Kidney (tissue), 13 donors: ENCODE measurements at regions not wholly inside any gene's neighbourhood (a gene's known extent, or its start where the extent isn't known, plus 50 kb on each side); places are given as distances from the start of the nearest gene placed in this dataset.

Source experiments
- DNase-seq, 5 donors: peaks; one replicate each; pipeline ENCODE4 v3.0.0-alpha.2; 2013 to 2020
- FAIRE-seq: peaks from 2 replicates; lab custom pipeline; 2012; peaks lifted over from hg19 to GRCh38; lab: Jason Lieb, UNC
- H3K27ac ChIP-seq, 2 donors: one replicate each; pipeline ENCODE4 v1.7.0; 2013; ENCODE audit warnings: low read depth in 2 of 2, low read length in 2 of 2, inconsistent platforms in 1 of 2
- H3K27me3 ChIP-seq: one replicate; pipeline ENCODE4 v1.7.1; 2013; ENCODE audit warnings: low read length, inconsistent platforms; ENCODE audit not compliant: control insufficient read depth, insufficient read depth
- H3K36me3 ChIP-seq, 3 donors: one replicate each; pipeline versions ENCODE4 v1.7.0 to v1.7.1; 2013; ENCODE audit warnings: low read length in 3 of 3, control low read depth in 1 of 3, inconsistent platforms in 1 of 3; ENCODE audit not compliant: insufficient read depth in 3 of 3, control insufficient read depth in 2 of 3
- H3K4me1 ChIP-seq, 3 donors: one replicate each; pipeline versions ENCODE4 v1.7.0 to v1.7.1; 2013; ENCODE audit warnings: low read length in 3 of 3, inconsistent platforms in 1 of 3, low read depth in 1 of 3; ENCODE audit not compliant: control insufficient read depth in 2 of 3, insufficient read depth in 2 of 3
- H3K4me3 ChIP-seq, 3 donors: one replicate each; pipeline versions ENCODE4 v1.7.0 to v1.8.1; 2013; ENCODE audit warnings: low read length in 3 of 3, control low read depth in 1 of 3, inconsistent platforms in 1 of 3
- H3K9ac ChIP-seq, 3 donors: one replicate each; pipeline versions ENCODE4 v1.7.0 to v1.7.1; 2013; ENCODE audit warnings: low read length in 3 of 3, control low read depth in 1 of 3, inconsistent platforms in 1 of 3
- H3K9me3 ChIP-seq, 3 donors: one replicate each; pipeline versions ENCODE4 v1.7.0 to v1.7.1; 2013; ENCODE audit warnings: low read length in 3 of 3, control low read depth in 1 of 3, inconsistent platforms in 1 of 3; ENCODE audit not compliant: control insufficient read depth in 2 of 3, insufficient read depth in 1 of 3
- intact Hi-C: fragments of 100-400 bp; cut with DNase I; formaldehyde crosslinking; loops from one replicate; pipeline ENCODE4 v1.11.1; 2022
- TF ChIP-seq, protein P1 (sequence below): IDR thresholded peaks from 3 replicates; pipeline ENCODE4 v1.5.1; 2012; ENCODE audit warnings: mild to moderate bottlenecking, moderate library complexity, borderline replicate concordance; ENCODE audit not compliant: insufficient read depth; ENCODE audit errors: extremely low read depth
- donor health status: control.
- donor health status: control.
- donor health status: control.
- donor health status: control.
- donor health status: control.
- donor health status: DM: yes; HTN: yes; CAD: no.
- donor health status: Normal renal cell carcinoma (clear cell type).

GRCh38 chr16:85273293-85273692, 161.0 kb upstream of the CIBAR2 start:
- no peaks in the 10 kb centered on the region for H3K9me3 ChIP-seq
- no peak overlapping the region for H3K9ac ChIP-seq
- no peaks in the 10 kb centered on the region for H3K36me3 ChIP-seq
- H3K27ac ChIP-seq: no peak overlapping the region
- H3K27me3 ChIP-seq: no peaks in the 10 kb centered on the region
- no peak for DNase-seq
- intact Hi-C loops: no loop called here
- peaks cover 0 to 4% (median 3%) of the 10 kb centered on the region in 3 donors for H3K4me1 ChIP-seq
- no peak for FAIRE-seq
- H3K4me3 ChIP-seq: no peak overlapping the region
- TF ChIP-seq, protein P1, sequence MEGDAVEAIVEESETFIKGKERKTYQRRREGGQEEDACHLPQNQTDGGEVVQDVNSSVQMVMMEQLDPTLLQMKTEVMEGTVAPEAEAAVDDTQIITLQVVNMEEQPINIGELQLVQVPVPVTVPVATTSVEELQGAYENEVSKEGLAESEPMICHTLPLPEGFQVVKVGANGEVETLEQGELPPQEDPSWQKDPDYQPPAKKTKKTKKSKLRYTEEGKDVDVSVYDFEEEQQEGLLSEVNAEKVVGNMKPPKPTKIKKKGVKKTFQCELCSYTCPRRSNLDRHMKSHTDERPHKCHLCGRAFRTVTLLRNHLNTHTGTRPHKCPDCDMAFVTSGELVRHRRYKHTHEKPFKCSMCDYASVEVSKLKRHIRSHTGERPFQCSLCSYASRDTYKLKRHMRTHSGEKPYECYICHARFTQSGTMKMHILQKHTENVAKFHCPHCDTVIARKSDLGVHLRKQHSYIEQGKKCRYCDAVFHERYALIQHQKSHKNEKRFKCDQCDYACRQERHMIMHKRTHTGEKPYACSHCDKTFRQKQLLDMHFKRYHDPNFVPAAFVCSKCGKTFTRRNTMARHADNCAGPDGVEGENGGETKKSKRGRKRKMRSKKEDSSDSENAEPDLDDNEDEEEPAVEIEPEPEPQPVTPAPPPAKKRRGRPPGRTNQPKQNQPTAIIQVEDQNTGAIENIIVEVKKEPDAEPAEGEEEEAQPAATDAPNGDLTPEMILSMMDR: no peak

DNA sequence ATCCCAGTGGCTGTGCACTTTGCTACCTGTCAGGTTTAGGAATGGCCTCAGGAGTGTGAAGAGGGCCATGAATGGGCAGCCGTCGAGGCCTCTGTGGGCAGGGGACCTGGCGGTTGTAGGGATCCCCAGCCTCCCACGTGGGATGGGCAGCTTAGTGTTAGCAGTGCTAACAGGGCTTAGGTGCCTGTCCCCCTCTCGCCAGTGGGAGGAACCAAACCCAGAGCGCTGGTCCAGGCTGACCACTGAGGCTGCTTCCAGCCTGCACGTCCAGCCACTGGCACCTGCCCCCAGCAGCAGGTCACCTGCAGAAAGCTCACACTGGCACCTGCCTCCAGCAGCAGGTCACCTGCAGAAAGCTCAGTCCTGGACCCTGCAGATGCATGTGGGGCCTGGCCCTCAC, 162.2 kb upstream of the CIBAR2 start:
- intact Hi-C loops: no loop called here
- no peak for DNase-seq
- no peak overlapping the region for H3K4me3 ChIP-seq
- no peak overlapping the region for H3K27ac ChIP-seq
- H3K9me3 ChIP-seq: no peaks in the 10 kb centered on the region
- no peak for FAIRE-seq
- no peaks in the 10 kb centered on the region for H3K36me3 ChIP-seq
- no peak overlapping the region for H3K9ac ChIP-seq
- no peaks in the 10 kb centered on the region for H3K27me3 ChIP-seq
- TF ChIP-seq, protein P1: no peak
- peaks cover 0 to 4% (median 3%) of the 10 kb centered on the region in 3 donors for H3K4me1 ChIP-seq

DNA sequence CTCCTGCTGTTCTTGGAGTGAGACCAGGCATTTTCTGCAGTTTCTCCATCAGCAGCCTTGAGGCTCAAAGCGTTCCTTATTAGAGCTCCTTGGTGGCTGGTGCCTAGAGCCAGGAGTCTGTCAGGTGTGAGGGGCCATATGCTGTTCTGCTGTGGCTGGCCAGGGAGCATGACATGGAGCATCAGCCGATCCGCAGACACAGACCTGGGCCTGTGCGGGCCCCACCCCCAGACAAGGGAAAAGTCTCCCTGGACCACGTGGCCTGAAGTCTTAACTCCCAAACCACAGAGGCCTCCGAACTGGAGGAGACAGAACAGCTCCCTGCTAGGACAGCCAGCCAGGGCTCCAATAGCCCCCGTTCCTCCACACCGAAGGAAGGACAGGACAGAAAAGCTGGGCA, 162.7 kb upstream of the CIBAR2 start:
- no peaks in the 10 kb centered on the region for H3K9me3 ChIP-seq
- no peak overlapping the region for H3K4me3 ChIP-seq
- TF ChIP-seq, protein P1: no peak
- no peak overlapping the region for H3K27ac ChIP-seq
- H3K27me3 ChIP-seq: no peaks in the 10 kb centered on the region
- H3K36me3 ChIP-seq: no peaks in the 10 kb centered on the region
- H3K4me1 ChIP-seq: peaks cover 0 to 4% (median 3%) of the 10 kb centered on the region in 3 donors
- no peak for DNase-seq
- FAIRE-seq: no peak
- intact Hi-C loops: no loop called here
- no peak overlapping the region for H3K9ac ChIP-seq
